ENCODE measurements at regions not wholly inside any gene's neighbourhood (a gene's known extent, or its start where the extent isn't known, plus 50 kb on each side); places are given as distances from the start of the nearest gene placed in this dataset.

- TF ChIP-seq, protein P1, sequence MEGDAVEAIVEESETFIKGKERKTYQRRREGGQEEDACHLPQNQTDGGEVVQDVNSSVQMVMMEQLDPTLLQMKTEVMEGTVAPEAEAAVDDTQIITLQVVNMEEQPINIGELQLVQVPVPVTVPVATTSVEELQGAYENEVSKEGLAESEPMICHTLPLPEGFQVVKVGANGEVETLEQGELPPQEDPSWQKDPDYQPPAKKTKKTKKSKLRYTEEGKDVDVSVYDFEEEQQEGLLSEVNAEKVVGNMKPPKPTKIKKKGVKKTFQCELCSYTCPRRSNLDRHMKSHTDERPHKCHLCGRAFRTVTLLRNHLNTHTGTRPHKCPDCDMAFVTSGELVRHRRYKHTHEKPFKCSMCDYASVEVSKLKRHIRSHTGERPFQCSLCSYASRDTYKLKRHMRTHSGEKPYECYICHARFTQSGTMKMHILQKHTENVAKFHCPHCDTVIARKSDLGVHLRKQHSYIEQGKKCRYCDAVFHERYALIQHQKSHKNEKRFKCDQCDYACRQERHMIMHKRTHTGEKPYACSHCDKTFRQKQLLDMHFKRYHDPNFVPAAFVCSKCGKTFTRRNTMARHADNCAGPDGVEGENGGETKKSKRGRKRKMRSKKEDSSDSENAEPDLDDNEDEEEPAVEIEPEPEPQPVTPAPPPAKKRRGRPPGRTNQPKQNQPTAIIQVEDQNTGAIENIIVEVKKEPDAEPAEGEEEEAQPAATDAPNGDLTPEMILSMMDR (conservative IDR thresholded peaks at IDR 0.05; ENCODE audit: control insufficient read depth, insufficient read depth, low read depth, low read length) = no peak
- H3K4me3 ChIP-seq (ENCODE audit: control insufficient read depth, low read depth, low read length) = no peak overlapping the region
- no peak for DNase-seq (ENCODE audit: low read depth)
Measured at GRCh38 chr13:30103161-30103840, 204.1 kb downstream of the KATNAL1 start.

GRCh38 chr13:30100226-30100625, 207.1 kb downstream of the KATNAL1 start:
- TF ChIP-seq, protein P1 (conservative IDR thresholded peaks at IDR 0.05; ENCODE audit: control insufficient read depth, insufficient read depth, low read depth, low read length) = no peak
- H3K4me3 ChIP-seq (ENCODE audit: control insufficient read depth, low read depth, low read length) = no peak overlapping the region
- DNase-seq (ENCODE audit: low read depth) = no peak

GRCh38 chr13:30097701-30098100, 209.7 kb downstream of the KATNAL1 start:
- DNase-seq (ENCODE audit: low read depth) = no peak
- TF ChIP-seq, protein P1 (conservative IDR thresholded peaks at IDR 0.05; ENCODE audit: control insufficient read depth, insufficient read depth, low read depth, low read length) = no peak
- H3K4me3 ChIP-seq (ENCODE audit: control insufficient read depth, low read depth, low read length) = no peak overlapping the region

- DNase-seq (ENCODE audit: low read depth) = no peak
- TF ChIP-seq, protein P1 (conservative IDR thresholded peaks at IDR 0.05; ENCODE audit: control insufficient read depth, insufficient read depth, low read depth, low read length) = no peak
- H3K4me3 ChIP-seq (ENCODE audit: control insufficient read depth, low read depth, low read length) = no peak overlapping the region
Measured at GRCh38 chr13:30097089-30097488, 210.3 kb downstream of the KATNAL1 start.

DNA sequence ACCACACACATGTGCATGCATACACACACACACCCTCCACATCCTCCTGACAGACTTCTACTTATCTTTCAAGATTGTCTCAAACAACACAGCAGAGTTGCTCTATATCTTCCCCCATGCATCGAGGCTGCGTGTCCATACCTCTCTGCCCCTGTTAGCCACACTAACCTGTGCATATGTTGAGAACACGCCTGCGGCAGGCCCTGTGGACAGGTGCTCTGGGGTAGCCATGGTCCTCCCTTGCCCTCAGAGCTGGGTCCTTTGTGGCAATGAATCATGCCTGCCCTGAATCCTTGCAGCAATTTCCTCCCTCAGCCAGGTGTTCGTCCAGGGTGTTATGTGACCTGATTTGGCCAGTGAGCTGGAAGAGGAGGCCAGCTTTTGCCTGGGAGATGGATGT, 213.3 kb downstream of the KATNAL1 start:
- no peak for DNase-seq (ENCODE audit: low read depth)
- H3K4me3 ChIP-seq (ENCODE audit: control insufficient read depth, low read depth, low read length) = no peak overlapping the region
- TF ChIP-seq, protein P1 (conservative IDR thresholded peaks at IDR 0.05; ENCODE audit: control insufficient read depth, insufficient read depth, low read depth, low read length) = no peak

DNA sequence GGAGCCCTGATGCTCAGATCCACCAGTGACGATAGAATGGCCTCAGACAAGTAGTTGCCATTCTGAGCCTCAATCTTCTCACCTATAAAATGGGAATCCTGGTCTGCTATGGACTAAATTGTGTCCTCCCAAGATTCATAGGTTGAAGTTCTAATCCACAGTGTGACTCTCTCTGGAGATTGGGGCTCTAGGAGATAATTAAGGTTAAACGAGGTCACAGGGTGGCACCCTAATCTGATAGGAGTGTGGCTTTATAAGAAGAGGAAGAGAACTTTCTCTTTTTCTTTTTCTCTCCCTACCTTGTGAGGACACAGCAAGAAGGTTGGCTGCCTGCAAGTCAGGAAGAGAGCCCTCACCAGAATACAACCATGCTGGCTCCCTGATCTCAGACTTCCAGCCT, 214.1 kb downstream of the KATNAL1 start:
- TF ChIP-seq, protein P1 (conservative IDR thresholded peaks at IDR 0.05; ENCODE audit: control insufficient read depth, insufficient read depth, low read depth, low read length) = no peak
- no peak for DNase-seq (ENCODE audit: low read depth)
- no peak overlapping the region for H3K4me3 ChIP-seq (ENCODE audit: control insufficient read depth, low read depth, low read length)

DNA sequence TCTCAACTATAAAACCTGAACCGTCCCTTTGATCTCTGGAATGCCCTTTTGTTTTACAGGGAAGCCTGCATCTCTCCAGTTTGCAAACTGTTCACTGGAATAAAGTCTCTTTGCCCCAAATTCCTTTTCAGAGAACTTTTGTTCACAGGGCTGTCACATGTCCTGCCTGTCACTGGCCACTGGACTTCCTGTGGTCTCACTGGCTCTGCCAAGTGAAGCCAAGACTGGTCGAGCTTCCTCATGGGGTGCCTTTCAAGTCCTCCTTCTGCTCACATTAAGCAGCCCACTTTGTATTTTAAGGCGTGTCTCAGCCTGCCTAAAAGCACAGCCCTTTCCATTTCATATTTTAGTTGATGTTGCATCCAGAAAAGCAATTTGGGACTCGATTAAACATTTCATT, 215.7 kb downstream of the KATNAL1 start:
- TF ChIP-seq, protein P1 (conservative IDR thresholded peaks at IDR 0.05; ENCODE audit: control insufficient read depth, insufficient read depth, low read depth, low read length) = no peak
- no peak overlapping the region for H3K4me3 ChIP-seq (ENCODE audit: control insufficient read depth, low read depth, low read length)
- DNase-seq (ENCODE audit: low read depth) = no peak
